GM12865 (cell line): ENCODE measurements at regions not wholly inside any gene's neighbourhood (a gene's known extent, or its start where the extent isn't known, plus 50 kb on each side); places are given as distances from the start of the nearest gene placed in this dataset.

Experiments
- DNase-seq: peaks from one replicate; pipeline ENCODE4 v3.0.0; 2010; ENCODE audit warnings: low read depth
- H3K4me3 ChIP-seq: 2 replicates; pipeline ENCODE4 v1.5.1; 2011; ENCODE audit warnings: mild to moderate bottlenecking, low read depth, low read length, control low read depth
- TF ChIP-seq, protein P1 (sequence below): IDR thresholded peaks from 2 replicates; pipeline ENCODE4 v1.5.1; 2011; ENCODE audit warnings: low read length, control low read depth, low read depth, inconsistent platforms; ENCODE audit not compliant: insufficient read depth; ENCODE audit errors: missing control alignments

DNA sequence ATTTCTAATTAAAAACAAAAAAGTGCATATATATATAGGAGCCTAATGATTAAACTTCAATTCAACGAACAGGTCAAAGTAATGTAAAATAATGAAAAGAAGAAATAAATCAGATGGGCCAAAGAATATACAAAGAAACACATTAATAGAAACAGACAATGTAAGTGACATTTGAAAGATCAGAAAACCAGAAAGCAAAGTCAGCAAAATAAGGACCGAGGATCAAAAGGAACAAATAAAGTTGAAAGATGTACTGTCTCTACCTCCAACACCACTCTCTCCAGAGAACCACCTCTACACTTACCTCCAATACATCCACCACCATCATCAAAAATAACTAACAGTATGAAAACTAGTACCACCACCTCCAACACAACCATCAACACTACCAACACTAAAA is 1226.3 kb upstream of the NCAM2 start:
- no peak for DNase-seq
- TF ChIP-seq, protein P1, sequence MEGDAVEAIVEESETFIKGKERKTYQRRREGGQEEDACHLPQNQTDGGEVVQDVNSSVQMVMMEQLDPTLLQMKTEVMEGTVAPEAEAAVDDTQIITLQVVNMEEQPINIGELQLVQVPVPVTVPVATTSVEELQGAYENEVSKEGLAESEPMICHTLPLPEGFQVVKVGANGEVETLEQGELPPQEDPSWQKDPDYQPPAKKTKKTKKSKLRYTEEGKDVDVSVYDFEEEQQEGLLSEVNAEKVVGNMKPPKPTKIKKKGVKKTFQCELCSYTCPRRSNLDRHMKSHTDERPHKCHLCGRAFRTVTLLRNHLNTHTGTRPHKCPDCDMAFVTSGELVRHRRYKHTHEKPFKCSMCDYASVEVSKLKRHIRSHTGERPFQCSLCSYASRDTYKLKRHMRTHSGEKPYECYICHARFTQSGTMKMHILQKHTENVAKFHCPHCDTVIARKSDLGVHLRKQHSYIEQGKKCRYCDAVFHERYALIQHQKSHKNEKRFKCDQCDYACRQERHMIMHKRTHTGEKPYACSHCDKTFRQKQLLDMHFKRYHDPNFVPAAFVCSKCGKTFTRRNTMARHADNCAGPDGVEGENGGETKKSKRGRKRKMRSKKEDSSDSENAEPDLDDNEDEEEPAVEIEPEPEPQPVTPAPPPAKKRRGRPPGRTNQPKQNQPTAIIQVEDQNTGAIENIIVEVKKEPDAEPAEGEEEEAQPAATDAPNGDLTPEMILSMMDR: no peak
- H3K4me3 ChIP-seq: no peak overlapping the region

DNA sequence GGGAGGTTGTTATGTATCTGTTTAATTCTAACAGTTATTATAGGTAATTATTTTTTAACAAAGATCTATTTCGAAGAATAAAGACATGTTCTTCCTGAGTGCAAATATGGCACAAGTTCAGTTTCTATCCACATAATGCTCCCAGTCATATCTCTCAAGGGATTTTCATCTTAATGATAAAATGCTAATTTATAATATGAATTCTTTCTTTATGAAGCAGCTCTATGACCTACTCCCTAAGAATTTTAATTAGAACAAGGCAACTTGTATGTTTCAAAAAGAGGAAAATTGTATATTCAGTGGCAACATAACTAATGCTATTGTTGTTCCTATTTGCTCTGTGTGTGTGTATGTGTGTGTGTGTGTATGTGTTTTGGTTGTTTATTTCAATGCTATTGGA is 1222.1 kb upstream of the NCAM2 start:
- no peak overlapping the region for H3K4me3 ChIP-seq
- no peak for DNase-seq
- TF ChIP-seq, protein P1: no peak

- no peak overlapping the region for H3K4me3 ChIP-seq
- TF ChIP-seq, protein P1: no peak
- DNase-seq: no peak
Observed at GRCh38 chr21:19781881-19782652, 1216.1 kb upstream of the NCAM2 start.

- TF ChIP-seq, protein P1: no peak
- no peak for DNase-seq
- no peak overlapping the region for H3K4me3 ChIP-seq
Observed at GRCh38 chr21:19785941-19786340, 1212.3 kb upstream of the NCAM2 start.

DNA sequence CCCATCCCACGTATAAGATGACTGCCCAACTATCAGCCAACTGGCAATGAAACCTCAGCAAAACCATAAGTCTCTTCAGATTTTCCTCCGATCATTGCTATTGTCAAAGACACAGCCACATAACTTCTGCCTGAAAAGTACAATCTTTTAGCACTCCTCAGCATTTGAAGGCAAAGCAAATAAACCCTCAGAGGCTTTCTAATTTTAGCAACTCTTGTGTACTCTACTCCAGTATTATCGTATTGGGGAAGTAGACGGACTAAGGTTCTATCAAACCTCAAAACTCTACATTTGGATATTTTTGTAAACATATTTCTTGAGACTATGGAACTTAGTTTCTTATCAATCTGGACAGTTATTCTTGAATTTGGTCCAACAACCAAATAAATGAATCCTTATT is 1206.2 kb upstream of the NCAM2 start:
- H3K4me3 ChIP-seq: no peak overlapping the region
- TF ChIP-seq, protein P1: no peak
- DNase-seq: no peak

GRCh38 chr21:19807201-19807600 is 1191.0 kb upstream of the NCAM2 start:
- no peak overlapping the region for H3K4me3 ChIP-seq
- TF ChIP-seq, protein P1: no peak
- no peak for DNase-seq

DNA sequence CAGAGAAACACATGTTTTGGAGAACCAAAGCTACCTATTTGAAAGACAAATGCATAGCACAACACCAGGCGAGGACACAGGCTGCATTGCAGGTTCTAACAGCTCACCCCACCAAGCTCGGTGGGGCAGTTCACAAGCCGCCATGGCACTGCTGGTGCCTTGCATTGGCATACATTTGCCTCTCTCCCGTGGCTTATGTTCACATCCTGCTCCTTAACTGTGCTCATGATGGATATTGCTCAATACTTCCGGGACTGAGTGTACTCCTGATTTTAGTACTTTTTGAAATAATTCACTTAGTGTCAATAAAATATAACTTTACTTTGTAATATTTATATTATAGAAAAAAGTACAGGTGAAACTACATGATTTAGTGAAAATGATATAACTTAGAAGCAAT is 1187.4 kb upstream of the NCAM2 start:
- no peak for DNase-seq
- TF ChIP-seq, protein P1: no peak
- H3K4me3 ChIP-seq: no peak overlapping the region
